Right kidney (tissue), 1 donor: ENCODE measurements at regions not wholly inside any gene's neighbourhood (a gene's known extent, or its start where the extent isn't known, plus 50 kb on each side); places are given as distances from the start of the nearest gene placed in this dataset.

Experiments used
- DNase-seq: peaks from one replicate; pipeline ENCODE4 v3.0.0-alpha.2; 2016

DNA sequence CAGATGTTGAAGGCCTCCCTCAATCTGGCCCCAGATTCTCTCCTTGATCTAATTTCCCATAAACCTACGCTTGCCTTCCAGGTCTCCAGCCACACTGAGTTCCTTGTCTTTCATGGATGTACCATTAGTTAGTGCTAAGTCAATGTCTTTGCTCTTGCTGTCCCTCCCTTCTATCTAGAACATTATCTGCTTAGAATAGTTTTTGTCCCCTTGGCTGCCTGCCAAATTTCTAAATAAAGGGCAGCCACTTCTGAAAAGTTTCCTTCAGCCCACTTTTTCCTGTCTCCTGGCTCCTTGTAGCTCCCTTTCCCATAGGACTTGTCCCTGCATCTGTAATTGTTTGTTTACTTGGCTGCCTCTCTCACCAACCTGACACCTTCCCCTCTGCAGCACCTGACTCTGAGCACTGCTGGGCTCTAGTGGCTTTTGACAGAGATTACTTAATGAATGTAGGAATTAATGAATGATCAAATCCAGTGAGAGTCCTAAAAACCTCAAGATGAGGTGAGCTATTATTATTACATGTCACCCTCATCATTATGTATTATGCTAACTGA, 58.3 kb downstream of the CXCL12 start:
- no peak for DNase-seq

DNA sequence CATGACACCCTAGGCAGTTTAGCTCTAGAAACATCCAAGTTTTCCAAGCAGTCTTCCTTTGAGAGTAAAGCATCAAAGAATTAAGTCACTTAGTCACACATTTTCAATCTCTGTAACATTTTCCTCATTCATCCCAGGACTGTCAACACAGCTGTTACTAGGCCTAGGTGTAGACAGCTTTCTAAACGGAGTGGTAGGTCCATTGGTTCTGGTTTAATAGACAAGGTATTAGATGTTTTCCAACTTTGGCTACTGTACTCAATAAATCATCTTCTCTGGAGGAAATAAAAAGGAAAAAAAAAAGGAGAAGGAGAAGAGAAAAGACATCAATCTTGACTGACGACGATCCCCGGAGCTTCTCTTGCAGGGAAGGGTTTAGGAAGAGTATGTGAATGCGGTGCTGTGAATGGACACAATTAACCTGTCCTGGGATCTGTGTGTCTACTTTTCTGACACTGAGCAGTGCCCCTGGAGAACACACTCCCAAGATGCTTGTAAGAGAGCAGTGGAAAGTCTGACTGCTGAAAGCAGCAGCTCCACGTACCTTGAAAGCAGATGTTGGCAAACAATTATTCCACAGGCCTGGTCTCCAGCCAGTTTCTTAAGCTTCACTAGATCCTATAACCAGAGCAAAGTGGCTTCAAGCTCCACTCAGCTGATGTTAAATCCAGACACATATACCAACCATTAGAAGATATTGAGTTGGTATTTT, 59.1 kb downstream of the CXCL12 start:
- DNase-seq = no peak

DNA sequence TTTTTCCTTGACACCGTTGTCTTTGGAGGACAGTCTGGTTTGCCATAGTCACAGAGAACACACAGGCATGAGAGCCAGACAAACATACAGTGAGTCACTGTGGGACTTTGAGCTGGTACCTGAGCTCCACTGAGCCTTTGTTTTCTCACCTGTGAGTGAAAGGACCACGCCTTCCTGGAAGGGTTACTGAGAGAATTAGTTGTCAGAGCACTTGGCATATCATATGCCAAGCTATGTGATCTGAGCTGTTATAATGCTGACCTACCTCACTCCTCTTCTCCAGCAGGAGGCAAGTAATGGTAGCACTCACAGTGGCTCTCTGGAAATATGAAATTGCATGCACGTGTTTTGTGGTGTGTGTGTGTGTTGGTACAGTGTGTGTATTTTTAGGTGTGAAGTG, 59.7 kb downstream of the CXCL12 start:
- DNase-seq = no peak

DNA sequence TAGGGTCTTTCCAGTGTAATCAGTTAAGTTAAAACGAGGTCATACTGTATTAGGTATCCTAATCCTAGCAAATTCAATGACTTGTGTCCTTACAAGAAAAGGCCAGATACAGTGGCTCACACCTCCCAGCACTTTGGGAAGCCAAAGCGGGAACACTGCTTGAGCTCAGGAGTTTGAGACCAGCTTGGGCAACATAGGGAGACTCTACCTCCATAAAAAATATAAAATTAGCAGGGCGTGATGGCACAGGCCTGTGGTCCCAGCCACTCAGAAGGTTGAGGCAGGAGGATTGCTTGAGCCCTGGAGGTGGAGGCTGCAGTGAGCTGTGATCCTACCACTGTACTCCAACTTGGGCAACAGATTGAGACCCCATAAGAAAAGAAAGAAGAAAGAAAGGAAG, 61.1 kb downstream of the CXCL12 start:
- no peak for DNase-seq

DNA sequence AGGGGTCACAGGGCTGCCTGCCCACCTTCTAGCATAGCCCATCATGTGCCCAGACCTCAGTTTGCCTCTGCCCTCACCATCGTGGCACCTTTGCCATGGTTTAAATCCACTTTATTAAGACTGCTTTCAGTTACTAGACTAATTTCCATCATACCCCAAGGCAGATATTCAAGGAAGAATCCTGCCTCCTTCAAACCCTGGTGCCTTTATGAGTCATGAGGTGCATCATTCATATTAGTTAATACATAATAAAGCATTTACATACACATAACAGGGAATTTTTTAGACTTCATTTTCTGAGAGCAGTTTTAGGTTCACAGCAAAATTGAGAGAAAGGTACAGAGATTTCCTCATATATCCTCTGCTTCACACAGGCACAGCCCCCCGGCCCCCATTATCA, 62.8 kb downstream of the CXCL12 start:
- no peak for DNase-seq

DNA sequence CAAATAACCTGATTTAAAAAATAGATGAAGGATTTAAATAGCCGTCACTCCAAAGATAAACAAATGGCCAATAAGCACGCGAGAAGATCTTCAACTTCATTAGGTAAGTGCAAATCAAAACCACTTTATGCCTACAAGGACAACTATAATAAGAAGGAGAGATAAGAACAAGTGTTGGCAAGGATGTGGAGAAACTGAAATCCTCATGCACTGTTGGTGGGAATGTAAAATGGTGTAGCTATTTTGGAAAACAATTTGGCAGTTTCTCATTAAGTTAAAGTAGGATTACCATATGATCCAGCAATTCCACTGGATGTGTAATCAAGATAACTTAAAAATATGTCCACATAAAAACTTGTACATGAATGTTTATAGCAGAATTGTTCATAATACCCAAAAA, 64.1 kb downstream of the CXCL12 start:
- DNase-seq = no peak

DNA sequence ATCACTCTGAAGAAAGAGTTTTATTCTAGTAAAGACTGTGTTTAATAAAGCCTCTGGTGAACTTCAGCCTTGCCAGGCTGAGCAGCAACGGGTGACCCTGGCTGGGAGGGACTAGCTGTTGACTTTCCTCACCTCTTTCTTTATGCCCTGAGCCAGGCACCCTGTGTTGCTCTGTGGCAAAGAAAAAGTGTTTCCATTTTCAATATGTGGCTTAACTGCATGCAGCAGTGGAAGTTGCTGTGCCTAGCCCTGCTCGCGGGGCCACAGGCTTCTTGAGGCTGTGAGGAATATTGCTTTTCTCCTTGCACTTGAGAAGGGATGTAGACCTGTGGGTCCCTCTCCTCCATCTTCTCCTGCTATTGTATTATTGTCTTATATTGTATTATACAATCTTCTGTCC, 67.0 kb downstream of the CXCL12 start:
- DNase-seq = no peak

DNA sequence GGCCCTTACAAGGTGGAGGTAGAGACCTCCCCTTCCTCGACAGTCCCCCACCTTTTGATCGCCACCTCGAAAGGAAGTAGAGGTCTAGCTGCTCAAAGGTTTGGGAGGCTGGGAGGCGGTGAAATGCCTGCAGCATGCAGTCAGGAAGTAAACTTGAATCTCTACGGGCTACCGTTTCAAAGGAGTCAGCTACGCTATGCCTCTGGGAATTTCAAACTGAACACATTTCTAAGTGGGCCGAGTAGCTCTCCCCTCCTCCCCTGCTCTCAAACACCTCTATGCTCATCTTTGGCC, 68.0 kb downstream of the CXCL12 start:
- DNase-seq = no peak

DNA sequence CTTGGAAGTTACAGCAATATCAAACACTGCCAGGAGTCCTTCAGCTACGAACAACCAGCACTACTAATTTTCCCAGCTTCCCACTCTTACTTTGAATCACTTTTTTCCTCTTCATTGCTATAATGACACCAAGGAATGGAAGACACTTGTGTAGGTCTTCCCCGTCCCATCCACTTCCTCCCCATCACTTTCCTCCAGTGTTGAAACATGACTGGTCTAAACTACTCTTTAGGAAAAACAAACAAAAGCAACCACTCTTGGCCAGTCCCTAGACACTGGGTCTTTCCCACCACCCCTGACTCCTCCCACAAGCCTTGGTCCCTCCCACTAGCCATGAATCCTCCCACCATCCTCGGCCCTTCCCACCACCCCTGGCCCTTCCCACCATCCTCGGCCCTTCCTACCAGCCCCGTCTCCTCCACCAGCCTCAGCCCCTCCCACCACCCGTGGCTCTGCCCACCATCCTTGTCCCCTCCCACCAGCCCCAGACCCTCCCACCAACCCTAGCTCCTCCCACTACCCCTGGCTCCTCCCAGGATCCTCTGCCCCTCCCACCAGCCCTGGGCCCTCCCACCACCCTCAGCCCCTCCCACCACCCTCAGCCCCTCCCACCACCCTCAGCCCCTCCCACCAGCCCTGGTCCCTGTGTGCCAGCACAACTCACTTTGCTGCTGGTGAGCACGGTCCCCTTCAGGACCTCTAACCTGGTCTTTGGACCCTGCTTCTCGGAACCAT, 68.5 kb downstream of the CXCL12 start:
- DNase-seq = no peak

DNA sequence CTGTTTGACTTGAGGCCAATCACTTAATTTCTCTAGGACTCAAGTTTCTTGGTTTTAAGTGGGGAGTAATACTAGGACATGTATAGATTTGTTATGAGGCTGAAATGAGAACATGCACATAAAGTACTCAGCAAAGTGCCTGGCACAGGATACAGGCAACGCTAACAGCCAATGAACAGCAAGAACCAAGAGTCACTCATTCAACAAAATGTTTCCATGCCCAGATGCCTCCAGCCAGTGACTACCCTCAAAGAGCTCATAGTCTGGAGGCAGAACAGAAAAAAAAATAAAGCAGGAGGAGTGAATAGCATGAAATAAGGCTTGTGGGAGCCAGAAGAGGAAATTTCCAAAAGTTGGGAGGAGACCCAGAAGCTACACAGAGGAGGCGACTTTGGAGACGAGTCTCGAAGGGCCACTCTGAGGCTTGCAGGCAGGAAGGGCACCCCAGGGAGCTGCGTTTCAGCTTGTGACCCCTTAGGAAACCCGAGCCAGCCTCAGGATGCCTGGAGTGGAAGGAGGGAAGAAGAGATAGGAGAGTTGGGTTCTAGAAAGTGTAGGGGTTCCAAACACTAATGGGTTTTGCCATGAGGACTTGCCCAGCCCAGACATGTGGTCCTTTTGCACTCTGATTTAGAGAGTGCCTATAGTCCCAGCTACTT, 70.0 kb downstream of the CXCL12 start:
- DNase-seq = no peak

DNA sequence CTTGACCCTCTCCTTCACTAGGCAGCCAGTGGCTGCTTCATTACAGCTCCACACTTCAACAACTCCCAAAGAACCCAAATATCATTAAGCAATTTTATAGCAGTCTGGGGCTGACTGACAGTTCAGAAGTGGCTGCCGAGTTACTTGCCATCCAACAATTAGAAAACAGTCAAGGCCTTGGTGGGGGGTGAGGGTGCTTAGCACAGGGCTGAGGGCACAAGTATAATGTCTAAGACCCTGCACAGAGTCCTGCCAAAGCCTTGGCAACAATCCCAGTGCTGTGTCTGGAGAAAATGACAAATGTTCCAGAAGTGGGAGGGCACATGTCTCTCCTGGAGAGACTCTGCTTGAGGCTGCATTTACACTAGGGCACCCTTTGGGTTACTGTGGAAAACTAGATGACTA, 71.1 kb downstream of the CXCL12 start:
- DNase-seq = no peak

DNA sequence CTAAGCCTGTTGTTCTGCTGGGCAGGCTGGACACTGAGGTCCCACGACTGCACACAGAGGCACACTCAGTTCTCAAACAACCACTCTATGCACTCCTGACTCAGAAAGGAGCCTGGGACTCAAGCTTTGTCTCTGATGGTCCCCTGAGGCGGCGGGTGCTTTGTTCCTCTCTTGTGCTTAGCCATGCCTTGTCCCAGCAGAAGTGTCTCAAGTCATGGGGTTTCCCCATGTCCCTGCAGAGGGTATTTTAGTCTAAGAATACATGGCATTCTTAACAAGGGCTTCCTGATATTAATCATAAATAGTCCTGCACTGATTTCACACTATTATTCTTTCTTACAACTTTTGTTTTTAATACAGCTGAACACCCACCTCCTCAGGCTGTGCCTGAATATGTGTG, 72.5 kb downstream of the CXCL12 start:
- DNase-seq = no peak

DNA sequence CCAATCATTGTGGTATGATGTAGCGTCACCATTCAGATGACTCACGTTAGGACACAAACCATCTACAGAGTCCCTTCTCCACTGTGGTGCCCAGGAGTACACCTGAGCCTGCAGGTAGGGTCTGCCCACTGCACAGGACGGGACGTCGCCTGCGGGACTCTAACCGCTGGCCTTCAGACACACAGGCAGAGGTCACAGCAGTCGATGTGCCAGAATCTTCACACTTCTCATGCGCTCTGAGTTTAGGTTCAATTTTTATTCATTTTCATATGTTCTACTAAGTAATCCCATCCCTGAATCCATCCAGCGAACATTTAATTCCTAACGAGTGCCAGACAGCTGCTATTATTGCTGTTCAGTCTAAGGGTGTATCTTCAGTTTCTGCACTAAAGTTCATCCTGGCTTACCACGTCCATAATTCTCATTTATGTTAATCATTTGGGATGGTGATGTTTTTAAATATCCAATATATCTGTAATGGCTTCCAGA, 73.3 kb downstream of the CXCL12 start:
- DNase-seq = no peak

DNA sequence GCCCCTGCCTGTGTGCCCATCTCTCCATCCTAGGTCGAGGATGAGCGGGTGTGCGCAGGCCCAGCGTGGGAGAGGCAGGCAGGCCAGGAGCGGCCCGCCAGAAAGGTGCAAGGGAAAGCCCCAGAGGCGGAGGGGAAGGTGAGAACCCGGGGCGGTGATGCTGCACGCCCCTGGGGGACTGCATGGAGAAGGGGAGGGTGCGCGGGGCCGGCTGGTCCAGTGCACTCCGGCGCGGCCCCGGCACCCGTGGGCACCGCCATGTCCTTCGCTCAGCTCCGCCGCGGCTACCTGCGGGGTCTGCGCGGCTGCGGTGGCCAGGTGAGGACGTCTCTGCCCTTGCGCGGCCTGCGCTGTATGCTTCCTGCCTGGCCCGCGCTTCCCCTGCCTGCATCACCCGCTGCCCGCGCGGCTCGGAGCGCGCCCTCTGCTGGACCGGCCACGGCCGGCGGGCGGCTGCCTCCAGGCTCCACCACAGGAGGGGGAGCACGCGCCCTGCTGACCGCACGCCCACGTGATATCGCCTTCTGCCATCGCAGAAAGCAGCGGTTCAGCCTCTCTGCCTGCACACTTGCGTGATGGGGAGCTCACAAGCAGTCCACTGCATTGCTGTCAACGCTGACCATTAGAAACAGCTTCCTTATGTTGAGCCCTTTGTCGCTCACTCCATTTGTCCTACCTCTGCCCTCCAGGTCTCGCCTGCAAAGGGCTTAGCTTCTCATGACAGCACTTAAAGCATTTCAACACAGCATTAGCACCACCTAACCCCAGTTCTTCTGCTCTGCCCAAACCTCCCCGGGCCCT, 73.9 kb downstream of the CXCL12 start:
- DNase-seq = peak; percentile 89

DNA sequence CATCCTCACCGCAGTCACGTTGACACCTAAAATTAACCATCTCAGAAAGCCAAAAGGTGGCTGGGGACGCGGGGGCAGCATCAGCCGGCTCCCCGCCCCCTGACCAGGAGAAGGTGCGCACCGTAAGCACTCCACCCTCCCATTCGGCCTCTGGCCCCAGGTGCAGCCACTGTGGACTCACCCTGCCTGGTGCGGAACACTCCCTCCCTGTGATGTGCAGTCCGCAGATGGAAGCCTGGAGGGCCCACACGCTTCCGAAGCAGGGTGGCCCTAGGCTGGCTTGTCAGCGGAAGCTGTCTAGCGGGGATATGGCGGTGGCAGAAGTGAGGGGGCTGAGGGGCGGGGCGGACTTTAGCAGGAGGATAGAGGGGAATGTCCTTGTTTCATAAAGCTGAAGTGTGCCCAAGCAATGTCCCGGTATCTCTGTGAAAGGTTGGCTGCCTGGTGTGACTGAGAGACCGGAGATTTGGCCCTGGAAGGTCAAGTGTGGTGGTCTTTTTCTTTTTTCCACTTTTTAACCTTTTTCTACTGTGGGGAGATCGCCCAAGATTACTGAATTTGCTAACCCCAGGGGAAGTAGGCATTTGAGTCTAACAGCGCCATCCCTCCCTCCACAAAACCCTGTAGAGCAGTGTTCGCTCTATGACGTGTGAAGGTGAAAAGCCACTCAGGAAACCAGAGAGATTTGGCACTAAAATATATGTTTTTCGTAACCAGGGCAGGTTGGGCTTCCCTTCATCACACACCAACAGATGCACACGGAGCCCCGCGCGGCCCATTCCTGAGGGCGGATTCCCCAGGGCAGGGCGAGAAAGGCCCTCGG, 74.7 kb downstream of the CXCL12 start:
- no peak for DNase-seq

DNA sequence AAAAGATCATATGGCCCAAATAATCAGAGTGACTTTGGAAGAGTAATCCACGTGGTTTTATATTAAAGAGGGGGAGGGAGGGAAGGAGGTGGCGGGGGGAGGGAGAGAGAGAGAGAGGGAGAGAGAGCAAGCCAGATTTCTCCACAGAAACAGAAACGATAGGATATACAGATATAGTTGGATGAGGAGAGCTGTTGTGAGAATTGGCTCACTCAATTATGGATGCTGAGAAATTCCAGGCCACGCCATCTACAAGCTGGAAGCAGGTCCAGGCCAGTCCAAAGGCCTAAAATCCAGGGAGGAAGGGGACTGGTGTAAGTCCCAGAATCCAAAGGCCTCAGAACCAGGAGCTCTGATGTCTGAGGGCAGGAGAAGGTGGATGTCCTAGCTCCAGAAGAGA, 75.5 kb downstream of the CXCL12 start:
- DNase-seq = no peak

DNA sequence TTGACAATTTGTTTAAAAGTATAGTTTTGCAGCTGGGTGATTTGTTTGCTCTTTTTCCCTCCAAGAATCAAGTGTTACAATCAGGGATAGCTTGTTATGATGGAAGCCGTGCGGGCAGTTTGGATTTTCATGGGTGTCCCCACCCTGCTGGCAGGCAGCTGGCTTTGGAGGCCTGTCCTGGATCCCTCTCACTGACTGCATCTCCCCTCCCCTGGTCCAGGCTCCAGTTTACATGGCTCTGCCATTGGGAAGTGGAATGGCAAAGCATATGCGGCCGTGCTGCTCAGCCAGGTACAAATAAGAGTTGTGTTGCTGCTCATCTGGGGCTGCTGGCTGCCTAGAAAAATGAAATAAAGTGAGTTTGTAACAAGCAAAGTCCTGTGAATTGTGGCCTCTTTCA, 76.0 kb downstream of the CXCL12 start:
- no peak for DNase-seq

DNA sequence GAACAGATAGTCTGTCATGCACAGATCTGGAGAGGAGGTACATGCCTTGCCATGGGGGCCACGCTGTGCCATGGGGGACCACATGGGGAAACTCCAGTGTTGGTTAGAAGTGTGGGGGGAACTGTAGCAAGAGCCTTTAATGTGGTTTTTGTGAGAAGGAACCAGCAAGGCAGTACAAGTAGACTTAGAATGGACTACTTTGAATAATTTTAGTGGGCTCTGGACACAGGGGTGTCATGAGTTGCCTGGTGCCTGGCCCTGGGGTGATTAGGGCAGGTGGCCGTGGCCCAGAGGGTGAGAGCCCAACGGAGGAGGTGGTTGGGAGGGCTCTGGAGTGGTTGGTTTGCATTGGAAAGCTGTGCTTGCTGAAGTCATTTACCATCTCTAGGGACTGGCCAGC, 77.2 kb downstream of the CXCL12 start:
- DNase-seq = no peak

DNA sequence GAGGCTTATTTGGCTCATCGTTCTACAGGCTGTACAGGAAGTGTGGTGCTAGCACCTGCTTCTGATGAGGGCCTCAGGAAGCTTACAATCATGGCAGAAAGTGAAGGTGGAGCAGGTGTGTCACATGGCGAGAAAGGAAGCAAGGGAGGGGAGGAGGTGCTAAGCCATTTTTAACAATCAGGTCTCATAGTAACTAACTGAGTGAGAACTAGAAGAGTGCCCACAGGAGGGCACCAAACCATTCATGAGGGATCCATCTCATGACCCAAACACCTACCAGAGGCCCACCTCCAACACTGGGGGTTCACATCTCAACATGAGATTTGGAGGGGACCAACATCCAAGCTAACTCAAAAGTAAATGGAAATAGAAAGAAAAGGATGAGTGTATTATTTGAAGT, 78.1 kb downstream of the CXCL12 start:
- DNase-seq = no peak

DNA sequence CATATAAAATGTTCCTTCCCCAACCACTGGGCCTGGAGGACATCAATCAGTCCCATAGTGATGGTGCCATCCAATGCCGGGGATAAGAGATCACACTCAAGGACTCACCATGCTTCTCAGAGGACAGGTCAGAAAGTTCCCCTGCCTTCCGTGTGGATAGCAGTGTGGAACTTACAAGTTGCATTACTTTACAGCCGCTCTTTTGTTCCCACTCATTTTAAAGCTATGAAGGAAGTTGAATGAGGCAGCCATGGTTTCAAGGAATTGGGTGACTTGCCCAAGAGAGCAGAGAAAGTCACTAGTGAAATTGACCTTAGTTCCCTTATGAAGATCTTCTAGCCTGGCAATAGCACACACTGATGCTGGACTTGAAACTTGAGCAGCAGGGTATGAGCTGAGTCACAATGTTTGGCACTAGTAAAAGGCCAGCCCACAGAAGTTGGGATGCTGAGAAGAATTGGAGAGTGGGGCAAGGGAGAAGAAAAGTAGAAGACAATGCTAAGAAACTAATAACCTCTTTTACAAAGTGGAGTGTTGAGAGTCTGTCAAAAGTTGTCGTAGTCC, 78.7 kb downstream of the CXCL12 start:
- no peak for DNase-seq

DNA sequence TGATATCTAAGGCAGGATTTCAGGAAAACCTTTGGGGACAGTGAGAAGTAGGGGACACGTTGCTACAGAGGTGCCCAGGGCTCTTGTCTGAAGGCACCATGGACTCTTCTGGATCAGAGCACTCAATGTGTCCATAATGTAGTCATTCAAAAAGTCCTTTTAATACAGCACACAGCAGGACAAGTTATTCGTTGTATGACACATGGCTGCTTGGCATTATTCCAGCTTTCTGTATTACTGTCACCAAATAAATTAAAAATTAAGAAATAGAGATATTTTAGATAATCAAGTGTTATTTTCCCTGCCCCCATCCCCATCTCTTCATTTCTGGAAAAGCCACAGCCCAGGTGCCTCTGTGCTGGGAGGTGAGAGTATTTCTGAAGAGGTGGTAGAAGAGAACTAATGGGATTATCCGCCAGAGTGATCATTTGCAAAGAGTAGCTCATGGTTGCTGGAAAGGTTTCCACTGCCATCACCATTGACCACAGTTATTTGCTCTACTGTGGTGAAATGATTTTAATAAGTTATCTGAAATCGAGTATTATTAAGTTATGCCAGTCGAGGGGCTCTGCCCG, 83.0 kb downstream of the CXCL12 start:
- no peak for DNase-seq
